ENCODE measurements at regions not wholly inside any gene's neighbourhood (a gene's known extent, or its start where the extent isn't known, plus 50 kb on each side); places are given as distances from the start of the nearest gene placed in this dataset.
"Not testable (repeated sequence)": the region's sequence is repeated elsewhere in the genome, so short reads cannot be mapped to it uniquely, and the experiment has no call there.

- TF ChIP-seq POLR2A, CTCF (IDR thresholded peaks at IDR 0.05): not testable (repeated sequence)
Observed at GRCh38 chr1:143734261-143734660, 237.5 kb downstream of the FAM72C start.

Measured in body of pancreas (tissue), 4 donors.